Suppressor macrophage treated with lipopolysaccharide for 1 hour (primary cell): ENCODE measurements at regions not wholly inside any gene's neighbourhood (a gene's known extent, or its start where the extent isn't known, plus 50 kb on each side); places are given as distances from the start of the nearest gene placed in this dataset.
A peak's percentile ranks its signal among the peaks of the same experiment; 100 is the strongest.

ENCODE experiments used
- DNase-seq, 3 donors: peaks; one replicate each; pipeline ENCODE4 v3.0.0-alpha.2; 2020 to 2022

GRCh38 chr18:41012194-41012593 lies 942.8 kb upstream of the PIK3C3 start:
- DNase-seq, result no peak

GRCh38 chr18:41009926-41010325 lies 945.1 kb upstream of the PIK3C3 start:
- no peak for DNase-seq

GRCh38 chr18:41004324-41004723 lies 950.7 kb upstream of the PIK3C3 start:
- no peak for DNase-seq

- no peak for DNase-seq
These were observed 959.5 kb upstream of the PIK3C3 start for GRCh38 chr18:40995529-40995928.

GRCh38 chr18:40993363-40993762 lies 961.7 kb upstream of the PIK3C3 start:
- no peak for DNase-seq

GRCh38 chr18:40987581-40987980 lies 967.5 kb upstream of the PIK3C3 start:
- no peak for DNase-seq

- DNase-seq, result no peak
These were observed 969.6 kb upstream of the PIK3C3 start for GRCh38 chr18:40985436-40985835.

GRCh38 chr18:40984856-40985255 lies 970.2 kb upstream of the PIK3C3 start:
- DNase-seq, result no peak

GRCh38 chr18:40983835-40984234 lies 971.2 kb upstream of the PIK3C3 start:
- no peak for DNase-seq

- DNase-seq, result no peak
These were observed 974.9 kb upstream of the PIK3C3 start for GRCh38 chr18:40980171-40980570.

- DNase-seq, result no peak
These were observed 979.0 kb upstream of the PIK3C3 start for GRCh38 chr18:40976050-40976449.

- DNase-seq, result no peak
These were observed 980.6 kb upstream of the PIK3C3 start for GRCh38 chr18:40974448-40974847.

- DNase-seq, result no peak
These were observed 992.2 kb upstream of the PIK3C3 start for GRCh38 chr18:40962784-40963183.

- no peak for DNase-seq
These were observed 997.4 kb upstream of the PIK3C3 start for GRCh38 chr18:40957533-40958070.

GRCh38 chr18:40956213-40956612 lies 998.8 kb upstream of the PIK3C3 start:
- no peak for DNase-seq

- no peak for DNase-seq
These were observed 999.7 kb upstream of the PIK3C3 start for GRCh38 chr18:40955351-40955750.

GRCh38 chr18:40949114-40949950 lies 1005.7 kb upstream of the PIK3C3 start:
- no peak for DNase-seq

- no peak for DNase-seq
These were observed 1010.5 kb upstream of the PIK3C3 start for GRCh38 chr18:40944576-40944975.

GRCh38 chr18:40939656-40940515 lies 1015.1 kb upstream of the PIK3C3 start:
- peak in 2 of 3 donors; percentile 0 to 1 for DNase-seq

GRCh38 chr18:40938615-40939014 lies 1016.4 kb upstream of the PIK3C3 start:
- DNase-seq, result no peak

GRCh38 chr18:40937386-40937785 lies 1017.6 kb upstream of the PIK3C3 start:
- DNase-seq, result no peak

- peak; percentile 33 to 42 (median 41) for DNase-seq
These were observed 1019.6 kb upstream of the PIK3C3 start for GRCh38 chr18:40935423-40935822.

- DNase-seq, result no peak
These were observed 1022.2 kb upstream of the PIK3C3 start for GRCh38 chr18:40932862-40933261.
